ENCODE measurements at regions not wholly inside any gene's neighbourhood (a gene's known extent, or its start where the extent isn't known, plus 50 kb on each side); places are given as distances from the start of the nearest gene placed in this dataset.
"Not testable (repeated sequence)": the region's sequence is repeated elsewhere in the genome, so short reads cannot be mapped to it uniquely, and the experiment has no call there.

GRCh38 chr3:6351752-6352151 lies 509.2 kb upstream of the GRM7 start:
- no peak for TF ChIP-seq CTCF (conservative IDR thresholded peaks at IDR 0.05; ENCODE audit: control insufficient read depth, insufficient read depth, low read depth, low read length)
- H3K4me3 ChIP-seq (ENCODE audit: control insufficient read depth, low read depth, low read length): no peak overlapping the region
- DNase-seq (ENCODE audit: low read depth): no peak

GRCh38 chr3:6354653-6355052 lies 506.3 kb upstream of the GRM7 start:
- no peak for TF ChIP-seq CTCF (conservative IDR thresholded peaks at IDR 0.05; ENCODE audit: control insufficient read depth, insufficient read depth, low read depth, low read length)
- no peak overlapping the region for H3K4me3 ChIP-seq (ENCODE audit: control insufficient read depth, low read depth, low read length)
- DNase-seq (ENCODE audit: low read depth): no peak

DNA sequence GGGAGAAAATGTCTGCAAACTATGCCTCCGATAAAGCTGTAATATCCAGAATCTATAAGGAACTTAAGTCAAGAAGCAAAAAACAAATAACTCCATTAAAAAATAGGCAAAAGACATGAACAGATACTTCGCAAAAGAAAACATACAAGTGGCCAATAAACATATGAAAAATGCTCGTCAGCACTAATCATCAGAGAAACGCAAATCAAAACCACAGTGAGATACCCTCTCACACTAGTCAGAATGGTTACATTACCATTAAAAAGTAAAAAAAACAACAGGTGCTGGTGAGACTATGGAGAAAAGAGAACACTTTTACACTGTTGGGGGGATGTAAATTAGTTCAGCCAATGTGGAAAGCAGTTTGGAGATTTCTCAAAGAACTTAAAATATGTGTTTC lies 498.5 kb upstream of the GRM7 start:
- no peak for DNase-seq (ENCODE audit: low read depth)
- TF ChIP-seq CTCF (conservative IDR thresholded peaks at IDR 0.05; ENCODE audit: control insufficient read depth, insufficient read depth, low read depth, low read length): no peak
- no peak overlapping the region for H3K4me3 ChIP-seq (ENCODE audit: control insufficient read depth, low read depth, low read length)

DNA sequence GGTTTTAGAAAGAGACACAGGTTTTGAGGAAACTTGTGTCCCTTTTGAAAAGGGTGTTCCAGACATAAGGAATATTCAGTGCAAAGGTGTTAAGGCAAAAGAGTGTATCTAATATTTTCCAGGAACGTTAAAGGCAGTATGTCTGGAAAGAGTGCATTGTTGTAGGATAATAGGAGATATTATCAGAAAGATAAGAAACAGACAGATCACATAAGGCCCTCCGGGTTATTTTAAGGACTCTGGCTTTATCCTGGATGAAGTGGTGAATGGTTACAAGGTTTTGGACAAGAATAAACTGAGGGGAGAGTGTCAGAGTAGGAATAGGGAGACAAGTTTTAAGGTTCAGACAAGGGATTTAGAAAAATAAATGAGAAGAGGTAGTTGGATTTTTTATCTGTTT lies 493.7 kb upstream of the GRM7 start:
- no peak for TF ChIP-seq CTCF (conservative IDR thresholded peaks at IDR 0.05; ENCODE audit: control insufficient read depth, insufficient read depth, low read depth, low read length)
- no peak for DNase-seq (ENCODE audit: low read depth)
- no peak overlapping the region for H3K4me3 ChIP-seq (ENCODE audit: control insufficient read depth, low read depth, low read length)

GRCh38 chr3:6392123-6392522 lies 468.8 kb upstream of the GRM7 start:
- no peak for TF ChIP-seq CTCF (conservative IDR thresholded peaks at IDR 0.05; ENCODE audit: control insufficient read depth, insufficient read depth, low read depth, low read length)
- no peak for DNase-seq (ENCODE audit: low read depth)
- H3K4me3 ChIP-seq (ENCODE audit: control insufficient read depth, low read depth, low read length): no peak overlapping the region

- H3K4me3 ChIP-seq (ENCODE audit: control insufficient read depth, low read depth, low read length): no peak overlapping the region
- no peak for TF ChIP-seq CTCF (conservative IDR thresholded peaks at IDR 0.05; ENCODE audit: control insufficient read depth, insufficient read depth, low read depth, low read length)
- no peak for DNase-seq (ENCODE audit: low read depth)
These were observed 466.0 kb upstream of the GRM7 start for GRCh38 chr3:6394944-6395343.

DNA sequence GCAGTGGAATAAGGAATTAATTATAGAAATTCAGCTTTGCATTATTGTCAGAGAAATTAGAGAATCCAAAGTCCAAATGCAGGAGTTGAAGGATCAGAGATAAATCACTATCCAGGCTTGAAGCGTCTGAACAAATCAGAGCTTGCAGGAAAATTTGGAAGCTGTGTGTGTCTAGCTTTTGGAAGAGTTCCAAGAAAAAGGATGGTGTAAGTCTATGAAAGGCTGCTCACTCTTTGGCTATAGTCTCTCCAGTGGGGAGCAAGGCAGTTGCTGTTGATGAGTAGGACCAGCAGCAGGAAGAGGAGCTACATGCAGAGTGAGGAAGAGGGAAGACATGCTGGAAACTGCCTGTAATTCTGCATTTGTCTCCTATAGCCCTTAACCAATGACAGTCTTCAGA lies 464.3 kb upstream of the GRM7 start:
- DNase-seq (ENCODE audit: low read depth): no peak
- TF ChIP-seq CTCF (conservative IDR thresholded peaks at IDR 0.05; ENCODE audit: control insufficient read depth, insufficient read depth, low read depth, low read length): no peak
- H3K4me3 ChIP-seq (ENCODE audit: control insufficient read depth, low read depth, low read length): no peak overlapping the region

GRCh38 chr3:6402666-6403065 lies 458.2 kb upstream of the GRM7 start:
- H3K4me3 ChIP-seq (ENCODE audit: control insufficient read depth, low read depth, low read length); DNase-seq (ENCODE audit: low read depth): not testable (repeated sequence)

GRCh38 chr3:6406923-6407322 lies 454.0 kb upstream of the GRM7 start:
- not testable (repeated sequence) for DNase-seq (ENCODE audit: low read depth); H3K4me3 ChIP-seq (ENCODE audit: control insufficient read depth, low read depth, low read length)
